ENCODE measurements at regions not wholly inside any gene's neighbourhood (a gene's known extent, or its start where the extent isn't known, plus 50 kb on each side); places are given as distances from the start of the nearest gene placed in this dataset.
"Not testable (repeated sequence)": the region's sequence is repeated elsewhere in the genome, so short reads cannot be mapped to it uniquely, and the experiment has no call there.

DNA sequence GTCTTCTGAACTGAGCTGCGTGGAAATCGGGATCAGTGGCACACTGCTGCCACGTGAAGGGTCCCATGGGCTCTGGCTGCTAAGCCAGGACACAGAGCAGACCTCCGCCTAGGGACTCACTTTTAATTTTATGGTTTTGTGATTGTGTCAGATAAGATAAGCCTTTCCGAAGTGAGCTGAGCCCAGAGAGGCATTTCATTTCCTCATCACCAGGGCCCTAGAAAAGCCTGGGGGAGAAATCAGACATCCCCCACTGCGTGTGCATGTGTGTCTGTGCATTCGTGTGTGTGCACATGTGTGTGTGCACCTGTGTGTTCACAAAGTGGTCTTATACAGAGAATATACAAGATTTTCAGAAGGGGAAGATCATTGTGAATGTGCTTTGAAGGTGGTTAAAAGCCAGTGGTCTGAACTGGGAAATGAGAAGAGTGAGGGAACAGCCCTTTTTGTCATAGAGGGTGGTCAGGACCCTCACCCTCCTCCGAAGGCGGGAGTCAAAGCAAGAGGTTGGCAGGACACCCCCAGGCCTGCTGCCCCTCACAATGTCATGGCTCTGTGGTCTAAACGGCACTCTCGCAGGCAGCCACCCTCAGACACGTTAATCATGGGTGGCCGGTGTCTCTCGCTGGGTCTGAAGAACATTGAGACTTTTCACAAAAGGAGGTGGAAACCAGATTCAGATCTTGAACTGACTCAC is 176.1 kb upstream of the PFKP start:
- no peak for DNase-seq (ENCODE audit: low spot score)

DNA sequence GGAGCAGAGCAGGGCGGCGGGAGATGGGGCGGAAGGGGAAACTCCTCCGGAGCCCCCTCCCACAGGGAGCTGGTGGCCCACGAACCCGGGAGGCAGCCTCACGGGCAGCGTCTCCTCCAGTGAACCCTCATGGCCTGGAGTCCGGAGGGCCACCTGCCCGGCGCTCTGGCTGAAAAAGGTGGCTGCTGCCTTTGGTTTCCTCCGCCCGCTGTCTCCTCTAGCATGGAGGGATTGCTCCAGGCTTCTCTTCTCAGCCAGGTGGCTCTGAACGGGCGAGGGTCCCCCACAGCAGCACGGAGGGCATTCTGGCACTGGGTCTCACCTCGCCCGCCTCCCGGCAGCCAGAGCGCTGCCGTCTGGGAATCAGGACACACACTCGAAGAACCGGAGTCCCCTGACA is 177.3 kb upstream of the PFKP start:
- no peak for DNase-seq (ENCODE audit: low spot score)

DNA sequence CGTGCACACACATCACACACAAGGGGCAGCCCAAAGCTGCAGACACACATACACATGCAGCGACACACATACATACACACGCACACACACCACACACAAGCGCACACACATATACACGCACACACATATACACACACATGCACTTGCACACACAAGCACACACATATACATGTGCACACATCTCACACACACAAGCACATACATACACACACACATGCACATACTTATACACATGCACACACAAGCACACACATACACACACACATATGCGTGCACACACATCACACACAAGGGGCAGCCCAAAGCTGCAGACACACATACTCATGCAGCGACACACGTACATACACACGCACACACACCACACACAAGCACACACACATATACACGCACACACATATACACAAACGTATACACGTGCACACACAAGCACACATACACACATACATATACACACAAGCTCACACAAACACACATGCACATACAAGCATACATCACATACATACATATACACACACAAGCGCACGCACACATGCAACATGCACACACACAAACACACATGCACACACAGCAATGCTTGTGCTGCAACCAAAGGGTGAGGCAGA is 178.8 kb upstream of the PFKP start:
- no peak for DNase-seq (ENCODE audit: low spot score)

DNA sequence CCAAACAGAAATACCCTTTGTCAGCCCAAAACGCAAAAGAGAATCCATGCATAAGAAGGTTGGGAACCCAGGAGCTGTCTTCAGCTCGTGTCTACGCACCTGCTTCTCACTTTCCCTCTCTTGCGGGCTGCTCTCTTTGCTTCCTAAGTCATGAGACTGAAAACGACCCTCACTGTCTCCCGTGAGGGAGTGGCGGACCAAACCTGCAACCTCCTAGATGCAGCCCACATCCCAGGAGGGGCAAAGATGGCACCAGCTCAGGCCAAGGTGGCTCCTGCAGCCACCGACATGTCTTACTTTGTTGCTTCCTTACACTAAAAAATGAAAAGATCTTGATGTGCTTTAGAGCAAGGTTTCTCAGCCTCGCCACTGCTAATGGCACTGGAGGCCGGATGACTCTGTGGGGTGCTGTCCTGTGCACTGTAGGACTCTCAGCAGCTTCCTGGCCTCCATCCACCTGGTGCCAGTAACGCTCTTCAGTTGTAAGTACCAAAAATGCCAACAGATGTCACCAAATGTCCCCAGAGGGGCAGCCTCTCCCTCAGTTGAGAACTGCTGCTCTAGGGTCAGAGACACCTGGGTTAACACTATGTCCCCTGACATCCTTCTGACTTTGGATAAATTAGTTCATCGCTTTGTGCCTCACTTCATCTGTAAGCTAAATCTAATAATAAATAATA is 179.8 kb upstream of the PFKP start:
- no peak for DNase-seq (ENCODE audit: low spot score)

DNA sequence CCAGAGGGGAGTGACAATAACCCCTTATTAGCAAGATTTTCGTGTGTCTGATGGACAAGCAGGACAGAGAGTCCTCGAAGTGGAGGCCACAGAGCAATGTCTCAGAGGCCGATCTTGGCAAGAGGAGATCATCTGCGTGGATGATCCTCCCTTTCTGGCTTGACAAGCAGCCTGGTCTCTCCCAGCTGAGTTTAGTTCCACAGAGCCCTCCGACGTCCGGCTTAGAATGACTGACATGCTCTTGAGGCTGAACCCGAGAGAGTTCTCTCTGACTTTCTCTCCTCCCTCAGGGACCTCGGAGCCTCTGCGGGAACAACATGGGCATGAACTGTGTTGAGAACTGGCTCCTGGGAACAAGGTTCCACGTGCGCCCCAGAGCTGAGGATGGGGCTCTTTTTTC is 180.7 kb upstream of the PFKP start:
- no peak for DNase-seq (ENCODE audit: low spot score)

DNA sequence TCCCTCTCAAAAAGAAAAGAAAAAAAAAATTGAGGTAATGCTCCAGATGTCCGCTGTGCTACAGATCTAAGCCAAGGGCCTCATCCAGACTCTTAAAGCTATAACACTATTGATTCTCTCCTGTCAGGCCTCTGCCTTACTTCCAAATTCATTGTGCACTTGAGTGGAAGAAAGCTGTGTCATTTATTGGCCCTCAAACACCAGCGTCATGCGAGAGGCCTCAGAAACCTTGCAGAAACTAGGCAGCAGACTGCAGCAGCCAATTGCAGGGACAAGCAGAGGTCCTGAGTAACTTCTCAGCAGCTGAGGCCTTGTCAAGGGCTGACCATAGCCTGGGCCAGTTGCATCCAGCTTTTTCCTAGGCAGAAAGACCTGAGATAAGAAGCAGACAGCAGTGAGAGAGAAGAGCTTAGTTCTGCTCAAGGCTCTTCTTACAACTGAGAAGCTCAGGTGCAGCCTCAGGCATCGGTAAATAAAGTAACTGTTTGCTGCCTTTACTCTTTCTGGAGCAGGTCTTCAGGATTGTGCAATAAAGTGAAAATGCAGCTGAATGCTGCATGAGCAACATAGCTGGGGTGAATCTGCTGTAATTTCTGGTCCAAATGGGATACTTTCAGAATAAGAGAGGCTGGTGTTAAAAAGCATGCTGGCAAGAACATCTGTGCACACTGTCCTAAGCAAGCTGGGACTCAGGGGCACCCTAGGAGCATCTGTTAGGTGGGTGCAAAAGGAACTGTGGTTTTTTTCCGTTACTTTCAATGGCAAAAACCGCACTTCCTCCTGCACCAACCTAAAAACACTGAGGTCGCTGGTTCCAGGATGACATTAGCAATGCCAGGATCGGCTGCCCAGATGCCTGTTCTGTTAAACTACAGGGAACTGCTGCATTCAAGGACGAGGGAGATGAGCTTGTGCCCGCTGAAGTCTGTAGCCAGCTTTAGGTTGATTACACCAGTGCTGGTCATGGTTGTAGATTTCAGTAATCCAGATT is 181.8 kb upstream of the PFKP start:
- DNase-seq (ENCODE audit: low spot score) = no peak

DNA sequence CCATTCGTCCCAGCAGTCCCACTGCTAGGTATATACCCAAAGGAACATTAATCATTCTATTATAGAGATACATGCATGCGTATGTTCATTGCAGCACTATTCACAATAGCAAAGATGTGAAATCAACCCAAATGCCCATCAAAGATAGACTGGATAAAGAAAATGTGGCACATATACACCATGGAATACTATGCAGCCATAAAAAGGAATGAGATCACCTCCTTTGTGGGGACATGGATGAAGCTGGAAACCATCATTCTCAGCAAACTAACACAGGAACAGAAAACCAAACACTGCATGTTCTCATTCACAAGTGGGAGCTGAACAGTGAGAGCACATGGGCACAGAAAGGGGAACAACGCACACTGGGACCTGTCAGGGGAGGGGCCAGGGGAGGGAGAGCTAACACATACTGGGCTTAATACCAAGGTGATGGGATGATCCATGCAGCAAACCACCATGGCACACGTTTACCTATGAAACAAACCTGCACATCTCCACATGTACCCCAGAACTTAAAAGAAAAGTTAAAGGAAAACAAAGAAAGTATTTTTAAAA is 183.3 kb upstream of the PFKP start:
- not testable (repeated sequence) for DNase-seq (ENCODE audit: low spot score)

DNA sequence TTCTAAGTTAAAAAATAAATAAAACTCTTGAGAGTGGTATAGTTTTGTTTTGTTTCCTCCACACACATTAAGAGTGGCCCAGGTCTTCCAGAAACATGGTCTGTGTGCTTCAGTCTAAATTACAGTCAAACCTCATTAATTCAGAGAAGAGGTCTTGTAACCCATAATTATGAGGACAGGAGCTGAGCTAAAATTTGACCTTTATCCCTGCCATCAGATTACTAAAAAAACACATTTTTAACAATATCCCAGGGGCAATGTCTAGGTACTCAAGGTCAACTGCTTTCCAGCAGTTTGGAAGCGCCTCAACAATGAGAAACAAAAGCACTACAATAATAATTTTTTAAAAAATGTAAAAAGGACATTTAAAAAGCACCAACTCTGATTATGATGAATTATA is 184.1 kb upstream of the PFKP start:
- DNase-seq (ENCODE audit: low spot score) = no peak

DNA sequence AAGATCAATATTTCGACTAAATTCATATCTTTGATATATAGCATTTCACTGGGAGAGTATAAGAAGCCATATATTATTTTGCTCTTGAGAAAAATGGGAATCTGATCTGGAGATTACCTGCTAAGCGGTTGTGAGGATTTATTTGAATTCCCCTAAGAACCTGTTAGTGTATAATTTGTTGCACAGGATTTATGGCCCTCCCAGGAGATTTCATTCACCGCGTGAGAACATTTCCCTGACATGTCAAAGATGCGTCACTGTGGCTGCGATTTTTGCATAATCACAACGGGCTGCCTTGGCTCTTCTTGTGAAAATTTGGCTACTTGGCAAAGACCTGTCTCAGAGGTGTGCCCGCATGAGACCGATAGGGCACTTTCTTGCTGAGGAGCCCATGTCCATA is 184.7 kb upstream of the PFKP start:
- DNase-seq (ENCODE audit: low spot score) = no peak

DNA sequence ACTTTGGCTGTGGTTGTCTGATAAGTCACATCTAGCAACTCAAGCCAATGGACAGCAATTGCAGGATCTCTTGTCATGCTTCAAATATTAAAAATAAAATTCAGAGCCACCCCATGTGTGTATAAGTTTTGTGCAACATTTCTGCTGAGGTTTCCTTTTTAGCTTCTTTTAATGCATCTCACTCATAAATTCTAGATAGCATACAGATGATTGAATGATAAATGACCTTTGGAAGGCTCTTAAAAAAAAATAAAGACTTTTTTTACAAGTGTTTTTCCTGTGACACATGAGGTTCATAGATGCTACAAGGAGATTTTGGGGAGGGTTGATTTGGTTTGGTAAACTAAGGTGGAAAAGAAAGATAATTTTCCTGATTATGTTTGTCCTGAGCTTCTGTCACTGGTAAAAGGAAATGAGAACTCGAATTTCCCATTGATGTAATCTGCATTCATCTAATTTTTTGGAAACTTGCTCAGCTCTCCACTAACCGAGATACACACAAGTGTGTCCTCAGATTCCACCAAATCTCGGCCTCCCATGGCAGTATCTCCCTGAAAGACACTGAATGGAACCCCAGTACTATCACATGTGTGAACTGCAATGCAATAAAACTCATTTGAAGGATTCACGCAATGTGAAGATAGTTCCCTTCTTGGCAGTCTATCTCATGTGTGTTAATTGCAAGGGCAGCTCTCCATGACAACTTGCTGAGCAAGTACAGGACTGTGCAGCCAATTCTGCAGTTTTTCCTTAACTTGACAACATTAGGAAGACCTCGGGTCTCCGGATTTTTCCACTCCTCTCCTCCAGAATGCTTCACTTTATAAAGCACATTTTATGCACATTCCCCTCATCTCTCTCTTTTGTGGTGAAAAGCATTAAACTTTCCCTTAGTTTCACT is 185.4 kb upstream of the PFKP start:
- DNase-seq (ENCODE audit: low spot score) = no peak

DNA sequence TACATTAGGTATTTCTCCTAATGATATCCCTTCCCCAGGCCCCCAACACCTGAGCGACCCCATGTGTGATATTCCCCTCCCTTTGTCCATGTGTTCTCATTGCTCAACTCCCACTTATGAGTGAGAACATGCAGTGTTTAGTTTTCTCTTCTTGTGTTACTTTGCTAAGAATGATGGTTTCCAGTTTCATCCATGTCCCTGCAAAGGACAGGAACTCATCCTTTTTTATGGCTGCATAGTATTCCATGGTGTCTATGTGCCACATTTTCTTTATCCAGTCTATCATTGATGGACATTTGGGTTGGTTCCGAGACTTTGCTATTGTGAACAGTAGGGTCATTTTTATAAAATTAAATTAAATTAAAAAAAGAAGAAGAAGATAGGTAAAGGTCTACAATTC is 187.3 kb upstream of the PFKP start:
- DNase-seq (ENCODE audit: low spot score) = not testable (repeated sequence)

DNA sequence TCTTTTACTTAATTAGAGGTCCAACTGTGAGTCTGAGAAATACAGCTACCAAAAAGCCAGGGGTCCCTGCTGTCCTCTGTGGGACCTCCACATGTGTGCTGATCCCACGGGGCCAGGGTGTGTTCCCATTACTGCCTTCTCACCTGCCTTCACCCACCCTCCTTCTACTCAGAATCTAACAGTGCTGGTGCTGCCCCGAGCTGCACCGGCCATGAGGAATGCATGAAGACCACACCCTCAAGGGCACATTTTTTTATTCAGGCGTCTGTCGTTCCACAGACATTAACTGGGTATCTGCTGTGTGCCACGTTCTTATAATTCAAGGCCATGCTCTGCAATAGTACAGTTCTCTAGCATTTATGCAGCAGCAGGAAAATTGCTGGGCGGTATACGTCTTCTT is 188.5 kb upstream of the PFKP start:
- DNase-seq (ENCODE audit: low spot score) = no peak

DNA sequence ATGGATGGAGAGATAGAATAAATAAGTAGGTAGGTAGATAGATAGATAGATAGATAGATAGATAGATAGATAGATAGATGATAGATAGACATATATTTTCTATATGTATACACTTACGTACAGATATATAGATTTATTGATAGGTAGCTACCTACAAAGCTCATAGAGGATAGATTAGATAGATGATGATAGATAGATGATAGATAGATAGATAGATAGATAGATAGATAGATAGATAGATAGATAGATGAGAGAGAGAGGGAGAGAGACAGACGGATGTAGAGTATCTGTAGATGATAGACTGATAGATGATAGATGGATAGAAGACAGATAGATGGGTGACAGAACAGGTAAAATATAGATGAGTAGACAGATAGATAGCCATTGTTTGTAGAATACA is 191.3 kb upstream of the PFKP start:
- DNase-seq (ENCODE audit: low spot score) = no peak

DNA sequence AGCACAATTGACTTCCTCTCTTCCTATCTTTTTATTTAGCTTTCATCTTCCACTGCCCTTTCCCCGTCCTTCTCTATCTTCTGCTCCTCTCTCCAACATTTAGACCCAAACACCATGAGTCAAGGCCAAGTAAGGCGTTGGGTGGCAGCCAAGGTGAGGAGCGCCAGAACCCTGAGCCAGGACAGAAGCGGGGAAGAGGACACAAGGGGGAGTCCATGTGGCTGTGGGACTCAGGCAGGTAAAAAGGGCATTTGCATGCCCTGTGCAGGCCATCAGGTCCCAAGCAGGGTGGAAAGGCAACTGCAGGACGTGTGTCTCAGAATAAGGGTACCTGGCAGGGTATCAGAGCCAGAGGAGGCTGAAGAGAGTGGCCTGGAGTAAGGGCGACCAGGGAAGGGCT is 192.4 kb upstream of the PFKP start:
- DNase-seq (ENCODE audit: low spot score) = no peak

DNA sequence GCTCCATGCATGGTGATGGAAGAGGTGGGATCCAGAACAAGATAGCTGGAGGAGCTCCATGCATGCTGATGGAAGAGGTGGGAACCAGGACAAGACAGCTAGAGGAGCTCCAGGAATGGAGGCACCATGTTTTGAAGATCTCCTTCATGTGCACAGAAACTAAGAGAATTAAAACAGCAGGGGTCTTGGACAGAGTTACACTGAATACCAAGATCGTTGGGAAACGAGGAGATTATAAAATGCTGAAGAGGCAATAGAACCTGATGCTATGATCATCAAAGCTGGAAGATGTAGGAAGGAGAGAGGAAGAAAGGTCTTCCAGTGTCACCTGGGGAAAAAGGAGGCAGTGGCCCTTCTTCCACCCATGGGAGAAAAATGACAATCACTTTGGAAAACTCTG is 193.6 kb upstream of the PFKP start:
- no peak for DNase-seq (ENCODE audit: low spot score)

DNA sequence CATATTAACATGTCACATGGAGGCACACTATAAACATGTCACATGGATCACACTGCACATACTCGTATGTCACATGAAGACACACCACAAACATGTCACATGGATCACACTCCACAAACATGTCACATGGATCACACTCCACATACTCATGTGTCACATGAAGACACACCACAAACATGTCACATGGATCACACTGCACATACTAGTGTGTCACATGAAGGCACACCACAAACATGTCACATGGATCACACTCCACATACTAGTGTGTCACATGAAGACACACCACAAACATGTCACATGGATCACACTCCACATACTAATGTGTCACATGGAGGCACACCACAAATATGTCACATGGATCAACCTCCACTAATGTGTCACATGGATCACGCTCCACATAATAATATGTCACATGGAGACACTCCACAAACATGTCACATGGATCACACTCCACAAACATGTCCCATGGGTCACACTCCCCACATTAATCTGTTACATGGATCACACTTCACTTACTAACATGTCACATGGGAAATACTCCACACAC is 195.6 kb upstream of the PFKP start:
- no peak for DNase-seq (ENCODE audit: low spot score)

DNA sequence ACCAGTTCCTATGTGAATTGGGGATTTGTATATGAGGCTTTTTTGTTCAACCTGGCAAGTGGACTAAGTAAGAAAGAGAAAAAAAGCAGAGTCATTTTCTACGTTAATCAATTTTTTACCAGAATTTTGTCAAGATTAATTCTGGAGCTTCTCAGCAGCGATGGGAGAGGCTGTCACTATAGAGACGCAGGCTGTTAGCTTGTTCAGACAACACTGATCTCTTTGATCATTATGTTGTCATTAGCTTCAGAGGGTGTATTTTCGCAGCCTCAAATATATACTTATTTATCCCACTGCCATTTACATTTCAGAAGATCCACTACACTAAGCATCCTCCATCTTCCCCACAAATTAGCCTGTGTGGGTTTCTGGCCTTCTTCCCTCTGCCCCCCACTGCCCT is 196.7 kb upstream of the PFKP start:
- DNase-seq (ENCODE audit: low spot score) = no peak

DNA sequence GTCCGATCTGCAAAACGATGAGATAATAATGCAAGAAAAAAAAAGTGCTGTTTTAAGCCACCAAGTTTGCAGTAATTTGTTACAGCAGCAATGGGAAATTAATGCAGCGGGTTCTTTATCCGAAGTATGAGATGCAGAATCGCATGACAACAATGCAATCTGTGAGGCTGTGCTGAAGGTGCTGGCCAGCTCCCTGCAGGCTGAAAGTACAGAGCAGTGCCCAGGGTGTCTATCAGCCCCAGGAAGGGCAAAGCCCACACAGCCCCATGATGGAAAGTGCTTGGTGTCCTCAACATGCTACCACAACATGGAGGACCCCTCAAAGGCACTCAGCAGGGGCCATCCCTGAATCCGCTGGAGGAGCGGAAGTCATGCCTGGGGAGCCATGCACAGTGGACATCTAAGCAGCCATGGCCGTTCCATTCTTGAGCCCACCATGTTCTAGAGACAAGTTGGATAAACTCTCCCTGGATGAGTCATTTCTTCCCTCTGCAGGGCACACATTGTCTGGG is 199.5 kb upstream of the PFKP start:
- no peak for DNase-seq (ENCODE audit: low spot score)

DNA sequence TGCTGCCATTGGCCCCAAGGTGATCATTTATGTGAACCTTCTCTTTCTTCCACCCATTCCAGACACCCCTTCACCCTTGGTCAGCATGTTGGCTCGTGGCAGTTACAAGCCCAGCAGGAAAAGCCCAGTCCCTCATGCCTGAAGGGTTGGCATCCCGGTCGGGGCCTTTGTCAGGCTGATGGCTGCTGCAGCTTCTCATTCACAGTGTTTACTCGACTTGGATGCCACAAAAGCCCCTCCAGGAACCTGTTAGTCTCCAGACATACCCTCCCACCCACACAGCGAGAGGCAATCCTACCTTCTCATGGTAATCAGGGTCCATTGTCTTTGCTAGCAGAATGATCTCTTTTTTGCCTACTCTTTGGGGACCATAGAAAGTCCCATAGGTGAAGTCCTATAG is 200.8 kb upstream of the PFKP start:
- no peak for DNase-seq (ENCODE audit: low spot score)

DNA sequence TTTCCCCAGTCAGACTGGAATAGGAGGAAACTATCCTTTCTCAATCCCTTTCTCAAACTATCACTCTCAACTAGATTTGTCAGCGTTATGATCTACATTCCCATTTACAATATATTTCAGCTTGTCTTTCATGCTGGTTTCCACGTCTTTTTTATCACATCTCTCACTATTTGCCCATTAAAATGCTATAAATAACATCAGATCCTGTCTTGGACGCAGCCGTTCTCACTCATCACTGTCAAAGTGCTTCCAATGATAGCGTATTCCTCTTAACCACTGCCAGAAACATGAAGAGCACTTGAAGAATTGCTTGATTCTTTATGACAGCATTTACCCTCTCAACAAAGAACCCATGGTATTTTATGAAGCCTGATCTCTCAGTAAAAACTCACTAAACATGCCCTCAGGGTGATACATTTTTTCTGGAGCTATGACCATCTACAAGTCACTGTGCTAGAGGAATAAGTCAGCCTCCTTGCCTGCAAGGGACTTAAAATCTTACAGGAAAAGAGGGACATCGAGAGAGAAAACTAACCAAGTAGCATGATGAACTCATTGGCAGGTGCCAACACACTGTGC is 205.6 kb upstream of the PFKP start:
- no peak for DNase-seq (ENCODE audit: low spot score)

Measured in germinal center (tissue), 1 donor.